ENCODE measurements at regions not wholly inside any gene's neighbourhood (a gene's known extent, or its start where the extent isn't known, plus 50 kb on each side); places are given as distances from the start of the nearest gene placed in this dataset.

GRCh38 chr3:21235491-21235890, 515.5 kb downstream of the ZNF385D start:
- no peak for DNase-seq (ENCODE audit: low read depth in 2 of 2)
- no peaks in the 10 kb centered on the region for H3K9me3 ChIP-seq (ENCODE audit: control insufficient read depth, insufficient read depth, low read depth, low read length)
- H3K4me2 ChIP-seq (ENCODE audit: extremely low read depth, insufficient read depth, low read length), result no peak overlapping the region
- no peaks in the 10 kb centered on the region for H4K20me1 ChIP-seq (ENCODE audit: control insufficient read depth, extremely low read depth, insufficient read depth, low read length)
- no peak for TF ChIP-seq EZH2 (IDR thresholded peaks at IDR 0.05; ENCODE audit: low read length, missing control alignments)
- TF ChIP-seq CTCF (conservative IDR thresholded peaks at IDR 0.05 in 1 of 2, IDR thresholded peaks at IDR 0.05 in 1 of 2; ENCODE audit: low read depth in 1 of 2, low read length in 2 of 2), result no peak
- H3K36me3 ChIP-seq (ENCODE audit: control insufficient read depth, insufficient read depth, low read length), result no peaks in the 10 kb centered on the region
- H3K79me2 ChIP-seq (ENCODE audit: control insufficient read depth, insufficient read depth, low read length), result no peaks in the 10 kb centered on the region
- no peak overlapping the region for H3K9ac ChIP-seq (ENCODE audit: insufficient read depth, low read length)
- H3K27ac ChIP-seq (ENCODE audit: insufficient read depth, low read length), result no peak overlapping the region
- H2AFZ ChIP-seq (ENCODE audit: low read length), result no peak overlapping the region
- H3K4me3 ChIP-seq (replicated peaks in 1 of 4; ENCODE audit: control extremely low read depth in 1 of 4, insufficient read depth in 1 of 4, low read depth in 3 of 4, low read length in 4 of 4), result no peak overlapping the region
- no peaks in the 10 kb centered on the region for H3K27me3 ChIP-seq (ENCODE audit: control insufficient read depth, insufficient read depth, low read length)
- H3K4me1 ChIP-seq (ENCODE audit: control insufficient read depth, extremely low read depth, insufficient read depth, low read length), result no peaks in the 10 kb centered on the region

- H3K4me2 ChIP-seq (ENCODE audit: extremely low read depth, insufficient read depth, low read length), result no peak overlapping the region
- no peak overlapping the region for H2AFZ ChIP-seq (ENCODE audit: low read length)
- no peak overlapping the region for H3K9ac ChIP-seq (ENCODE audit: insufficient read depth, low read length)
- no peaks in the 10 kb centered on the region for H3K4me1 ChIP-seq (ENCODE audit: control insufficient read depth, extremely low read depth, insufficient read depth, low read length)
- H4K20me1 ChIP-seq (ENCODE audit: control insufficient read depth, extremely low read depth, insufficient read depth, low read length), result no peaks in the 10 kb centered on the region
- H3K27me3 ChIP-seq (ENCODE audit: control insufficient read depth, insufficient read depth, low read length), result no peaks in the 10 kb centered on the region
- no peaks in the 10 kb centered on the region for H3K79me2 ChIP-seq (ENCODE audit: control insufficient read depth, insufficient read depth, low read length)
- TF ChIP-seq CTCF (conservative IDR thresholded peaks at IDR 0.05 in 1 of 2, IDR thresholded peaks at IDR 0.05 in 1 of 2; ENCODE audit: low read depth in 1 of 2, low read length in 2 of 2) (no peak), EZH2 (IDR thresholded peaks at IDR 0.05; ENCODE audit: low read length, missing control alignments) (no peak)
- no peak overlapping the region for H3K27ac ChIP-seq (ENCODE audit: insufficient read depth, low read length)
- no peaks in the 10 kb centered on the region for H3K9me3 ChIP-seq (ENCODE audit: control insufficient read depth, insufficient read depth, low read depth, low read length)
- no peak overlapping the region for H3K4me3 ChIP-seq (replicated peaks in 1 of 4; ENCODE audit: control extremely low read depth in 1 of 4, insufficient read depth in 1 of 4, low read depth in 3 of 4, low read length in 4 of 4)
- DNase-seq (ENCODE audit: low read depth in 2 of 2), result peak in 1 of 2 donors; percentile 13
- no peaks in the 10 kb centered on the region for H3K36me3 ChIP-seq (ENCODE audit: control insufficient read depth, insufficient read depth, low read length)
Observed at GRCh38 chr3:21234933-21235332, 516.1 kb downstream of the ZNF385D start.

DNA sequence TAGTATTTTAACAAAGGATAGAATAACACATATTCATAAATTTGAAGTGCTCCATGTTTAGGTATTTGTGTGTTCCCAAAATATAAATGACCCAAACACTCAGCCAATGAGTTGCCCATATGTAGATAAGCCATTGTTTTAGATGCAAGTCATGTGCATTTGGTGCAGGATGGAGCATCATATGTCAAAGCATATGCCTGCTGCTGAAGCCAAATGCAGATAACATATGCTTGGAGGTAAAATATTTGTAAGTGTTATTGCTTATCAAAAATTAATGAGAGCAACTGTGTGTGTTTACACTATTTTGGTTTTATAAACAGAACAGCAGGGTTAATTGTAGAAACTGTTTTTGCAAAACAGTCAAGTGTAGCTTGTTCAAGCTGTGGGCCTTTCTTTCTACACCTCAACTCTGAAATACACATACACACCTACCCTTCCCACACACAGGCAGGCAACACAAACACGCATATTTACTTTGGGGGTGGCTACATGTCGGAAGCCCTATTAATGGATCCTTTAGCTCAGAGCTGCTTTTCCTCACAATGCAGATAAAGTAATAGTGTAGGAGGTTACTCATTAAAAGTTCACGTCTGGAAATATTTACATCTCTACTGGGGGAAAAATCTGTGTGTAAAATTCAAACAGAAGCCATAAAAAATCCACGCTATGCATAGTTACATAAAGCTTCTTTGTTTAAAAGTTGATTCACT, 521.4 kb downstream of the ZNF385D start:
- no peaks in the 10 kb centered on the region for H3K27me3 ChIP-seq (ENCODE audit: control insufficient read depth, insufficient read depth, low read length)
- no peaks in the 10 kb centered on the region for H3K4me1 ChIP-seq (ENCODE audit: control insufficient read depth, extremely low read depth, insufficient read depth, low read length)
- no peaks in the 10 kb centered on the region for H4K20me1 ChIP-seq (ENCODE audit: control insufficient read depth, extremely low read depth, insufficient read depth, low read length)
- H3K27ac ChIP-seq (ENCODE audit: insufficient read depth, low read length), result no peak overlapping the region
- H3K79me2 ChIP-seq (ENCODE audit: control insufficient read depth, insufficient read depth, low read length), result no peaks in the 10 kb centered on the region
- H3K4me2 ChIP-seq (ENCODE audit: extremely low read depth, insufficient read depth, low read length), result no peak overlapping the region
- H3K9me3 ChIP-seq (ENCODE audit: control insufficient read depth, insufficient read depth, low read depth, low read length), result no peaks in the 10 kb centered on the region
- DNase-seq (ENCODE audit: low read depth in 2 of 2), result no peak
- no peak overlapping the region for H2AFZ ChIP-seq (ENCODE audit: low read length)
- TF ChIP-seq EZH2 (IDR thresholded peaks at IDR 0.05; ENCODE audit: low read length, missing control alignments) (no peak), CTCF (conservative IDR thresholded peaks at IDR 0.05 in 1 of 2, IDR thresholded peaks at IDR 0.05 in 1 of 2; ENCODE audit: low read depth in 1 of 2, low read length in 2 of 2) (no peak)
- H3K9ac ChIP-seq (ENCODE audit: insufficient read depth, low read length), result no peak overlapping the region
- H3K4me3 ChIP-seq (replicated peaks in 1 of 4; ENCODE audit: control extremely low read depth in 1 of 4, insufficient read depth in 1 of 4, low read depth in 3 of 4, low read length in 4 of 4), result no peak overlapping the region
- H3K36me3 ChIP-seq (ENCODE audit: control insufficient read depth, insufficient read depth, low read length), result no peaks in the 10 kb centered on the region

Measured in fibroblast of lung (primary cell).